ENCODE measurements at regions not wholly inside any gene's neighbourhood (a gene's known extent, or its start where the extent isn't known, plus 50 kb on each side); places are given as distances from the start of the nearest gene placed in this dataset.

DNA sequence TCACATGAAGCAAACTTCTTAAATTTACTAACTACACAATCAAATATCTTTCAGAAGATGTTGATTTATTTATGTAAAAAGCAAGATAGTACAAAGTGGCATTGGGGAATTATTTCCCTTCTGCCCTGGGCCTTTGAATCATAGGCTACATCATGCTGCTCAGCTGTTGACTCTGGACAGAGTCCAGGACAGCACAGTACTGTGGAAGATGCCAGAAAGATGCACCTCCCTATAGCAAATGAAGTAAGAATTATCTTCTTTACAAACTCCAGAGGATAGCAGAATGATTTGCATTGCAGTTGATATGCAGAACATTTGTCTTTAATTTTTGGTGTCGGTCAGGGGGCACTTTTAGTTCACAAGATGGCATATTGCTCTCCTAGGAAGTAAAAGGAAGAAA is 1354.5 kb upstream of the ZEB2 start:
- ATAC-seq (no peak), DNase-seq (peak in 1 of 3 donors; percentile 11)
- Histone ChIP-seq H3K4me3 (no peak overlapping the region), H3K4me1 (ENCODE audit: low read depth) (no peaks in the 10 kb centered on the region), H3K9me3 (no peaks in the 10 kb centered on the region), H3K36me3 (ENCODE audit: low read depth) (no peaks in the 10 kb centered on the region)
- TF ChIP-seq, protein P1, sequence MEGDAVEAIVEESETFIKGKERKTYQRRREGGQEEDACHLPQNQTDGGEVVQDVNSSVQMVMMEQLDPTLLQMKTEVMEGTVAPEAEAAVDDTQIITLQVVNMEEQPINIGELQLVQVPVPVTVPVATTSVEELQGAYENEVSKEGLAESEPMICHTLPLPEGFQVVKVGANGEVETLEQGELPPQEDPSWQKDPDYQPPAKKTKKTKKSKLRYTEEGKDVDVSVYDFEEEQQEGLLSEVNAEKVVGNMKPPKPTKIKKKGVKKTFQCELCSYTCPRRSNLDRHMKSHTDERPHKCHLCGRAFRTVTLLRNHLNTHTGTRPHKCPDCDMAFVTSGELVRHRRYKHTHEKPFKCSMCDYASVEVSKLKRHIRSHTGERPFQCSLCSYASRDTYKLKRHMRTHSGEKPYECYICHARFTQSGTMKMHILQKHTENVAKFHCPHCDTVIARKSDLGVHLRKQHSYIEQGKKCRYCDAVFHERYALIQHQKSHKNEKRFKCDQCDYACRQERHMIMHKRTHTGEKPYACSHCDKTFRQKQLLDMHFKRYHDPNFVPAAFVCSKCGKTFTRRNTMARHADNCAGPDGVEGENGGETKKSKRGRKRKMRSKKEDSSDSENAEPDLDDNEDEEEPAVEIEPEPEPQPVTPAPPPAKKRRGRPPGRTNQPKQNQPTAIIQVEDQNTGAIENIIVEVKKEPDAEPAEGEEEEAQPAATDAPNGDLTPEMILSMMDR (IDR thresholded peaks at IDR 0.05): no peak
- intact Hi-C loops (cut with DNase I, micrococcal nuclease): no loop called here

DNA sequence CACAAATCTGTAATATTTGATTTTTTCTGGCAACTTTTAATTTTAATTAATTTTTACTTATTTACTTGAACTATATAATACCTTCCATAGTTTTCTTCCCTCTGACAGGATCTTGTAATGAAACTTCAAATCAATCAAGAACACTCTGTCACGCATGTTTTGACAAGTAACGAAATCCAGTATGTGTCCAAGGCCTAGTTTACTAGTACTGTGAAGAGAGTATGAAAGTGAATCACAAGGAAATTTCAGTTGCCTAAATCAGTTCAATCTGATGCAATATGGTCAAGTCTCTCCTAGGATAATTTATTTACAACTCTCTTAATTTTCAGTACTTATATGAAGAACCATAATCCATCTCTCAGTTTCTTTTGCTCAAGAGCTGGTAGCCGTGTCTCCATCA is 1344.6 kb upstream of the ZEB2 start:
- DNase-seq (no peak), ATAC-seq (no peak)
- intact Hi-C loops (cut with DNase I, micrococcal nuclease): no loop called here
- no peaks in the 10 kb centered on the region for H3K36me3 ChIP-seq (ENCODE audit: low read depth)
- TF ChIP-seq, protein P1 (IDR thresholded peaks at IDR 0.05): no peak
- no peaks in the 10 kb centered on the region for H3K4me1 ChIP-seq (ENCODE audit: low read depth)
- no peaks in the 10 kb centered on the region for H3K9me3 ChIP-seq
- no peak overlapping the region for H3K4me3 ChIP-seq

DNA sequence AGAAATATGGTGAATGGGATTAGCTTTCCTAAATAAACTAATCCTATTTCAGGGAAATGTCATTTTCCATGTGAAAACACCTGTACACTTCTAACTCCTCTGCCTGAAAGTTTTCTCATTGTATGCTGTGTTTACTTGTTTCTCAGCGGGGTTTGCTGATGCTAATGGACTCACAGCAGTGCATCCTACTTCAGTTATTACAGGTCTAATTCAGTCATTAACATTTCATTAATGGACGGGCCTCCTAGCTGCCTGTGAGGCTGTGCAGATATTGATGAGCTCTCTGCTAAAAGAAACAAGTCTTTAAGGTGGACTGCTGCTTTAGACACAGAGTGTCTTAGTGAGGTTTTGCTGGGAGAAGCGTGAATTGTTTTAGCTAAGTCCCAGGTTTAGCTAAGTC is 1342.0 kb upstream of the ZEB2 start:
- TF ChIP-seq, protein P1 (IDR thresholded peaks at IDR 0.05): no peak
- no peaks in the 10 kb centered on the region for H3K36me3 ChIP-seq (ENCODE audit: low read depth)
- no peaks in the 10 kb centered on the region for H3K4me1 ChIP-seq (ENCODE audit: low read depth)
- no peak overlapping the region for H3K4me3 ChIP-seq
- no peak for ATAC-seq
- no peaks in the 10 kb centered on the region for H3K9me3 ChIP-seq
- intact Hi-C loops (cut with DNase I, micrococcal nuclease): no loop called here
- no peak for DNase-seq

DNA sequence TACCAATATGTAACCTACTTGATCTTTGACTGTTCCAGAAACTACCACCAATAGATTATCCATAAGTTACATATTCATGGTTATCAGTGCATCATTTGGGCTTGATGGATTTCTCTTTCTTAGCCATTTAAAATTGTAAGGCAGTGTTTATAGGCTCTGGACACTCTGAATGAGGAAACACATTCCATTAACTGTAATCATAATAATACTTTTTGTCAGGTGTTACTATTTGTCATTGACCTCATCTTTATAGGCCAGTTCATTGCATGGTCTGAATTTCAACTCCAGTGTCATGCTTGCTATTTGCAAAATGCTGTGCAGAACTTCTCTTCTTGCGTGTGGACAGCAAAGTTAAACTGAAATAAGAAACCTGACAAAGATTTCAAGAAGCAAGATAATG is 1340.2 kb upstream of the ZEB2 start:
- Histone ChIP-seq H3K4me3 (no peak overlapping the region), H3K9me3 (no peaks in the 10 kb centered on the region), H3K4me1 (ENCODE audit: low read depth) (no peaks in the 10 kb centered on the region), H3K36me3 (ENCODE audit: low read depth) (no peaks in the 10 kb centered on the region)
- DNase-seq (no peak), ATAC-seq (no peak)
- TF ChIP-seq, protein P1 (IDR thresholded peaks at IDR 0.05): no peak
- intact Hi-C loops (cut with DNase I, micrococcal nuclease): no loop called here

DNA sequence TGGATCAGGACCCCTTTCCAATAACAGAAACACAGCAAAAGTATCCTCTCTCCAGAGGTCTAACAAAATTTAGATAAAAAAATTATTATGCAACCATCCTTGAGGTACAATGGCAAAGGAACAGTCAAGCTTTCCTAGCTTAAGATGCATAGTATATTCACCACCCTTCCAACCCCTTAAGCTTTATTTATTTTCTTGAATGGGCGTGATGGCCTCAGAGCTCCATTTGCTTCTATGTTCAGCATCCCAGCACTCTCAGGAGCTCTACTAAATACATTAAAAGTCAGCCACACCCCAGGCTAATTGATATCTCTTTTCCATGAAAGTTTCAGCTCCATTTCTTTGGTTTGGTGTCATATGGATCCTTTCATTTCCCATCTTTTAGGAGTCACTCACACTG is 1335.2 kb upstream of the ZEB2 start:
- DNase-seq: no peak
- Histone ChIP-seq H3K4me1 (ENCODE audit: low read depth) (no peaks in the 10 kb centered on the region), H3K4me3 (no peak overlapping the region), H3K9me3 (no peaks in the 10 kb centered on the region), H3K36me3 (ENCODE audit: low read depth) (no peaks in the 10 kb centered on the region)
- TF ChIP-seq, protein P1 (IDR thresholded peaks at IDR 0.05): no peak
- no peak for ATAC-seq
- intact Hi-C loops (cut with DNase I, micrococcal nuclease): no loop called here

DNA sequence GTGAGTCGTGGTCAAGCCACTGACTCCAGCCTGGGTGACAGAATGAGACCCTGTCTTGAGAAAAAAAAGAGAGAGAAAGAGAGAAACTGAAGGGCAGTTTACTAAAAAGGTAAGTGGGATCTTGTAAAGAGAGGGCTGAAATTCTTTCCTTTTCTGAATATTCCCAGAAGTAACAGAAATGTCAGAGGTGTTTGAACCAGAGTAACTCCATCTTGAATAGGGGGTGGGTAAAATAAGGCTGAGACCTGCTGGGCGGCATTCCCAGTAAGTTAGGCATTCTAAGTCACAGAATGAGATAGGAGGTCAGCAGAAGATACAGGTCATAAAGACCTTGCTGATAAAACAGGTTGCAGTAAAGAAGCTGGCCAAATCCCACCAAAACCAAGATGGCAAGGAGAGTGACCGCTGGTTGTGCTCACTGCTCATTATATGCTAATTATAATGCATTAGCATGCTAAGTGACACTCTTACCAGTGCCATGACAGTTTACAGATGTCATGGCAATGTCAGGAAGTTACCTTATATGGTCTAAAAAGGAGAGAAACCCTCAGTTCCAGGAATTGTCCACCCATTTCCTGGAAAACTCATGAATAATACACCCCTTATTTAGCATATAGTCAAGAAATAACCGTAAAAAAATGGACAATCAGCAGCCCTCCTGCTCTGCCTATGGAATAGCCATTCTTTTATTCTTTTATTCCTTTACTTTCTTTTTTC is 1334.3 kb upstream of the ZEB2 start:
- no peak for ATAC-seq
- H3K36me3 ChIP-seq (ENCODE audit: low read depth): no peaks in the 10 kb centered on the region
- DNase-seq: no peak
- H3K9me3 ChIP-seq: no peaks in the 10 kb centered on the region
- TF ChIP-seq, protein P1 (IDR thresholded peaks at IDR 0.05): no peak
- intact Hi-C loops (cut with DNase I, micrococcal nuclease): no loop called here
- no peak overlapping the region for H3K4me3 ChIP-seq
- no peaks in the 10 kb centered on the region for H3K4me1 ChIP-seq (ENCODE audit: low read depth)

Measured in mucosa of descending colon (tissue), 3 donors.